Thyroid gland (tissue), 4 donors: ENCODE measurements at regions not wholly inside any gene's neighbourhood (a gene's known extent, or its start where the extent isn't known, plus 50 kb on each side); places are given as distances from the start of the nearest gene placed in this dataset.

Source experiments
- CTCF ChIP-seq, 6 experiments: fragments of 200-600 bp in 3 of 6; fragments of 450-650 bp in 3 of 6; sonication (generic) in 3 of 6; IDR thresholded peaks; one replicate each; pipeline ENCODE4 v1.5.1; 2016 to 2019; ENCODE audit warnings: antibody characterized with exemption in 6 of 6, mild to moderate bottlenecking in 2 of 6, inconsistent platforms in 1 of 6, moderate library complexity in 1 of 6
- POLR2A ChIP-seq, 2 donors: fragments of 450-650 bp; IDR thresholded peaks; one replicate each; pipeline ENCODE4 v1.6.1; 2017; ENCODE audit warnings: antibody characterized with exemption in 2 of 2, mild to moderate bottlenecking in 2 of 2, moderate library complexity in 1 of 2

GRCh38 chr5:60226128-60226527 is 332.6 kb upstream of the PDE4D start:
- TF ChIP-seq CTCF (IDR thresholded peaks at IDR 0.05) (no peak), POLR2A (IDR thresholded peaks at IDR 0.05) (no peak)
